ENCODE measurements at regions not wholly inside any gene's neighbourhood (a gene's known extent, or its start where the extent isn't known, plus 50 kb on each side); places are given as distances from the start of the nearest gene placed in this dataset.

DNA sequence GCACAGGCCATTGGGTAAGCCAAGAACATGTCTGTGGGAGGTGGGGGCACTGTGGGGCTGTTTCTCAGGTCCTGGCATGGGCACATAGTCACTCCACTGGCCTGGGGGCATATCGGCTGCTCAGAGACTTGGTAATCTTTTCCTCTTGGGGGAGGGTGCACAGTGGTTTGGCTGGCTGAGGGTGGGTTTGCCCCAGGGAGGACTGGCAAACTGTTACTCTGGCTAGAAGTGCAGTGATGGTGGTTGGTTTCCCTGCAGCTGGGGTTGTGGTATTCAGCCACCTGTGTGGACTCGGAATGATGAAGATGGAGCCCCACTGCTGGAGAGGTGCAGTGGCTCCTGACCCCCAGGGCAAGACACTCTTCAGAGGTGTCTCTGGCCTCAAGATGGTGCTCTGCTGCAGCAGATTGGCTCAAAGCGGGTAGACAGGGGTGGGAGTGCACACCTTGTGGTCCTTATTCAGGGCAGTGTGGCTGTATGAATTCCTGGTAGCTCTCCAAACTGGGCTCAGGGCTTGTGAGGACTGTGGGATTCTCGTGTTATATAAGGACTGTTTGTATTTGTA is 74.1 kb upstream of the DDHD1 start:
- no peak for TF ChIP-seq KDM1A (IDR thresholded peaks at IDR 0.05; ENCODE audit: low read depth)
- TF ChIP-seq, protein P1, sequence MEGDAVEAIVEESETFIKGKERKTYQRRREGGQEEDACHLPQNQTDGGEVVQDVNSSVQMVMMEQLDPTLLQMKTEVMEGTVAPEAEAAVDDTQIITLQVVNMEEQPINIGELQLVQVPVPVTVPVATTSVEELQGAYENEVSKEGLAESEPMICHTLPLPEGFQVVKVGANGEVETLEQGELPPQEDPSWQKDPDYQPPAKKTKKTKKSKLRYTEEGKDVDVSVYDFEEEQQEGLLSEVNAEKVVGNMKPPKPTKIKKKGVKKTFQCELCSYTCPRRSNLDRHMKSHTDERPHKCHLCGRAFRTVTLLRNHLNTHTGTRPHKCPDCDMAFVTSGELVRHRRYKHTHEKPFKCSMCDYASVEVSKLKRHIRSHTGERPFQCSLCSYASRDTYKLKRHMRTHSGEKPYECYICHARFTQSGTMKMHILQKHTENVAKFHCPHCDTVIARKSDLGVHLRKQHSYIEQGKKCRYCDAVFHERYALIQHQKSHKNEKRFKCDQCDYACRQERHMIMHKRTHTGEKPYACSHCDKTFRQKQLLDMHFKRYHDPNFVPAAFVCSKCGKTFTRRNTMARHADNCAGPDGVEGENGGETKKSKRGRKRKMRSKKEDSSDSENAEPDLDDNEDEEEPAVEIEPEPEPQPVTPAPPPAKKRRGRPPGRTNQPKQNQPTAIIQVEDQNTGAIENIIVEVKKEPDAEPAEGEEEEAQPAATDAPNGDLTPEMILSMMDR (IDR thresholded peaks at IDR 0.05) = no peak
- TF ChIP-seq BHLHE40 (IDR thresholded peaks at IDR 0.05; ENCODE audit: low read depth, low read length) = no peak
- TF ChIP-seq NFE2L2 (conservative IDR thresholded peaks at IDR 0.05; ENCODE audit: low read length) = no peak
- no peak for TF ChIP-seq CHD4 (IDR thresholded peaks at IDR 0.05; ENCODE audit: borderline replicate concordance)
- TF ChIP-seq POLR2A (IDR thresholded peaks at IDR 0.05; ENCODE audit: low read length) = no peak
- TF ChIP-seq SREBF2 (IDR thresholded peaks at IDR 0.05) = no peak
- no peak for TF ChIP-seq RFX5 (IDR thresholded peaks at IDR 0.05)
- no peak for TF ChIP-seq SMC3 (IDR thresholded peaks at IDR 0.05)

All from A549 (cell line).